ENCODE measurements at regions not wholly inside any gene's neighbourhood (a gene's known extent, or its start where the extent isn't known, plus 50 kb on each side); places are given as distances from the start of the nearest gene placed in this dataset.

DNA sequence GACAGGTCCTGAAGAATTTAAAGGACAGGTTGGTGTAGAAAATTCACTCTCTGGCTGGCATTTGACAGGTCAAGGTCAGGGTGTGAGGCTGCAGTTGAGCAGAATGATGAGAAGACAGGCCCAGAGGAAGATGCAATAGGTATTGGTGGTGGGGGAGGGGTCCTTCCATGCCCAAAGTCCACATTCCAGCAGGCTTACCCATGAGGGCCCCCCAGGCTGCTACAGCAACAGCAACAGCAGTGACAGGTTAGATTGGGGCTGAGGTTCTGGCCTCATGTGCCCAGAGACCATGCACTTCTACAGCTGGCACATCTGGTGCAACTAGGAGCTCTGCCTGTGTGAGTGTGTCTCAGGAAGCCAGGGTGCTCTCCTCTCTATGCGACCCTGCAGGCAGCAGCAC lies 223.5 kb upstream of the GHITM start:
- TF ChIP-seq, protein P1, sequence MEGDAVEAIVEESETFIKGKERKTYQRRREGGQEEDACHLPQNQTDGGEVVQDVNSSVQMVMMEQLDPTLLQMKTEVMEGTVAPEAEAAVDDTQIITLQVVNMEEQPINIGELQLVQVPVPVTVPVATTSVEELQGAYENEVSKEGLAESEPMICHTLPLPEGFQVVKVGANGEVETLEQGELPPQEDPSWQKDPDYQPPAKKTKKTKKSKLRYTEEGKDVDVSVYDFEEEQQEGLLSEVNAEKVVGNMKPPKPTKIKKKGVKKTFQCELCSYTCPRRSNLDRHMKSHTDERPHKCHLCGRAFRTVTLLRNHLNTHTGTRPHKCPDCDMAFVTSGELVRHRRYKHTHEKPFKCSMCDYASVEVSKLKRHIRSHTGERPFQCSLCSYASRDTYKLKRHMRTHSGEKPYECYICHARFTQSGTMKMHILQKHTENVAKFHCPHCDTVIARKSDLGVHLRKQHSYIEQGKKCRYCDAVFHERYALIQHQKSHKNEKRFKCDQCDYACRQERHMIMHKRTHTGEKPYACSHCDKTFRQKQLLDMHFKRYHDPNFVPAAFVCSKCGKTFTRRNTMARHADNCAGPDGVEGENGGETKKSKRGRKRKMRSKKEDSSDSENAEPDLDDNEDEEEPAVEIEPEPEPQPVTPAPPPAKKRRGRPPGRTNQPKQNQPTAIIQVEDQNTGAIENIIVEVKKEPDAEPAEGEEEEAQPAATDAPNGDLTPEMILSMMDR (IDR thresholded peaks at IDR 0.05; ENCODE audit: low read depth, low read length) = no peak
- DNase-seq (ENCODE audit: extremely low read depth, low read depth) = no peak

- no peak for DNase-seq (ENCODE audit: extremely low read depth, low read depth)
- TF ChIP-seq, protein P1 (IDR thresholded peaks at IDR 0.05; ENCODE audit: low read depth, low read length) = no peak
Observed at GRCh38 chr10:83917537-83918506, 221.5 kb upstream of the GHITM start.

- TF ChIP-seq, protein P1 (IDR thresholded peaks at IDR 0.05; ENCODE audit: low read depth, low read length) = no peak
Observed at GRCh38 chr10:83919187-83919586, 220.1 kb upstream of the GHITM start.

GRCh38 chr10:83921984-83922860 lies 217.1 kb upstream of the GHITM start:
- DNase-seq (ENCODE audit: extremely low read depth, low read depth) = no peak
- TF ChIP-seq, protein P1 (IDR thresholded peaks at IDR 0.05; ENCODE audit: low read depth, low read length) = no peak

More at GRCh38 chr10:83919187-83919586, 220.1 kb upstream of the GHITM start:
- no peak for DNase-seq (ENCODE audit: extremely low read depth, low read depth)

DNA sequence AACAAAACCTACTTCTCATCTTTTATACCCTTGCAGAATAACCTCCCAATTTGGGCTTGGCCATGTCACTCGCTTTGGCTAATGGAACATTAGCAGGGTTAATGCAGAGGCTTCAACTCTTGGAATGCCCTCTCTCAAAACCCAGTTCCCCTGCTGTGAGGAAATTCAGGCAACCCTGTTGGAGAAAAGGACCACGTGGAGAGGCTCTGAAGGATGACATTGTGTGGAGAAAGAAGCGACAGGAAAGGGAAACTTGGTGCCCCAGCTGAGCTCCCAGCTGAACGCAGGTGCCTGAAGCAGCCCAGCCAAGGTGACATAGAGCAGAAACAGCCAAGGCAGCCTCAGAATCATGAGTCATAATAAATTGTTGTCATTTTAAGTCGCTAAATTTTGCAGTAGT lies 214.2 kb upstream of the GHITM start:
- TF ChIP-seq, protein P1 (IDR thresholded peaks at IDR 0.05; ENCODE audit: low read depth, low read length) = no peak
- no peak for DNase-seq (ENCODE audit: extremely low read depth, low read depth)

DNA sequence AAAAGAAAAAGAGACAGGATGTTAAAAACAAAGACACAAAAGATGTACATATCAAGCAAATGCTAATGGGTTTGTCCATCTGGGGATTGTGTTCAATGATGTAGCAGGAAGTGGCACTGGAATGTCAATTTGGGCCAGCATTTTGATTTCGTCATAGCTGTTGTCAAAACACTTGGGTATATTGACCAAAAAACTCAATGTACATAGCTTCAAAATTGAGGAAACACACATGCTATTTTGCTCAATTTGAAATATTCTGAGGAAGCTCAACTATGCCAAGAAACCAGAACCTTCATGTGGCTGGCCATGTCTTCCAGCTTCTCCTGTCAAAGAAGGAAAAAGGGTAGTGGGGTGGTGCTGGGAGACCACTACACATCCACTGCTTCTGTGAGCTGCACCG lies 212.7 kb upstream of the GHITM start:
- TF ChIP-seq, protein P1 (IDR thresholded peaks at IDR 0.05; ENCODE audit: low read depth, low read length) = no peak
- no peak for DNase-seq (ENCODE audit: extremely low read depth, low read depth)

Data from AG09319 (cell line).